Panc1 (cell line): ENCODE measurements at regions not wholly inside any gene's neighbourhood (a gene's known extent, or its start where the extent isn't known, plus 50 kb on each side); places are given as distances from the start of the nearest gene placed in this dataset.

ENCODE experiments used
- ATAC-seq: fragments of 200-7000 bp; cut with Tn5 transposase; 2 replicates; pipeline ENCODE4 v1.9.1; 2020; ENCODE audit warnings: mild to moderate bottlenecking, moderate library complexity
- BruUV-seq: library from RNA; stranded (reverse); fragments of 400-500 nt; replicated peaks from 2 replicates; lab custom pipeline; 2021; lab: Mats Ljungman, UMichigan
- CTCF ChIA-PET: fragments of 300-600 bp; sonication (Branson Sonifier 250); formaldehyde crosslinking; loops from one replicate; lab custom pipeline; 2022; ENCODE audit warnings: antibody characterized with exemption; lab: Charles Lee
- POLR2A ChIA-PET: fragments of 300-600 bp; sonication (Branson Sonifier 250); formaldehyde crosslinking; loops from one replicate; lab custom pipeline; 2022; ENCODE audit warnings: antibody characterized with exemption; lab: Charles Lee
- DNase-seq: peaks from one replicate; pipeline ENCODE4 v3.0.0-alpha.2; 2010; ENCODE audit warnings: low read depth, low spot score
- H3K27ac ChIP-seq: 2 replicates; pipeline ENCODE4 v1.5.1; 2011; ENCODE audit warnings: mild to moderate bottlenecking, low read length, inconsistent platforms
- H3K27me3 ChIP-seq: fragments of 200-500 bp; sonication (Bioruptor generic); 2 replicates; pipeline ENCODE4 v1.6.0; 2014; ENCODE audit warnings: low read length, inconsistent platforms; ENCODE audit not compliant: control insufficient read depth, insufficient read depth
- H3K36me3 ChIP-seq: fragments of 200-500 bp; sonication (Bioruptor generic); 2 replicates; pipeline ENCODE4 v1.5.1; 2014; ENCODE audit warnings: inconsistent platforms, mild to moderate bottlenecking, low read length, moderate library complexity; ENCODE audit not compliant: control insufficient read depth, insufficient read depth
- H3K4me1 ChIP-seq: 2 replicates; pipeline ENCODE4 v1.5.1; 2011; ENCODE audit warnings: inconsistent platforms, mild to moderate bottlenecking, low read length, moderate library complexity; ENCODE audit not compliant: control insufficient read depth, insufficient read depth
- H3K4me3 ChIP-seq, 2 experiments: 2 replicates each; pipeline ENCODE4 v1.5.1; 2011 to 2012; ENCODE audit warnings: low read depth in 2 of 2, low read length in 2 of 2, mild to moderate bottlenecking in 2 of 2, inconsistent platforms in 1 of 2, moderate library complexity in 1 of 2
- H3K9me3 ChIP-seq: fragments of 200-500 bp; sonication (Bioruptor generic); 2 replicates; pipeline ENCODE4 v1.5.1; 2014; ENCODE audit warnings: low read depth, mild to moderate bottlenecking, inconsistent platforms, low read length, moderate library complexity; ENCODE audit not compliant: control insufficient read depth, insufficient read depth
- CTCF ChIP-seq: fragments of 450-650 bp; IDR thresholded peaks from 2 replicates; pipeline ENCODE4 v1.5.1; 2017; ENCODE audit warnings: mild to moderate bottlenecking
- POLR2AphosphoS5 ChIP-seq: IDR thresholded peaks from 2 replicates; pipeline ENCODE4 v1.6.1; 2012; ENCODE audit warnings: mild to moderate bottlenecking, low read depth, low read length, moderate library complexity
- SIN3A ChIP-seq: IDR thresholded peaks from 2 replicates; pipeline ENCODE4 v1.6.1; 2012; ENCODE audit warnings: low read depth, mild to moderate bottlenecking, low read length, moderate library complexity, borderline replicate concordance; ENCODE audit not compliant: insufficient read depth
- TCF7L2 ChIP-seq: IDR thresholded peaks from 2 replicates; pipeline ENCODE4 v1.6.1; 2011; ENCODE audit warnings: mild to moderate bottlenecking, low read depth, low read length, inconsistent platforms
- in situ Hi-C: cut with HindIII; loops from 2 replicates; pipeline ENCODE4 v1.10.0; 2016; ENCODE audit warnings: low sequenced_read_pairs, low pct_unique_long_range_greater_than_20kb
- intact Hi-C: fragments of 100-400 bp; cut with micrococcal nuclease; formaldehyde crosslinking; loops from one replicate; pipeline ENCODE4 v1.10.0; 2022; ENCODE audit not compliant: unreplicated experiment
- TF ChIP-seq, protein P1 (sequence below), 2 experiments: IDR thresholded peaks; 2 replicates each; pipeline ENCODE4 v1.6.1; 2011 to 2012; ENCODE audit warnings: low read depth in 2 of 2, control low read depth in 1 of 2, low read length in 1 of 2, mild to moderate bottlenecking in 1 of 2, moderate library complexity in 1 of 2; ENCODE audit not compliant: insufficient read depth in 1 of 2

DNA sequence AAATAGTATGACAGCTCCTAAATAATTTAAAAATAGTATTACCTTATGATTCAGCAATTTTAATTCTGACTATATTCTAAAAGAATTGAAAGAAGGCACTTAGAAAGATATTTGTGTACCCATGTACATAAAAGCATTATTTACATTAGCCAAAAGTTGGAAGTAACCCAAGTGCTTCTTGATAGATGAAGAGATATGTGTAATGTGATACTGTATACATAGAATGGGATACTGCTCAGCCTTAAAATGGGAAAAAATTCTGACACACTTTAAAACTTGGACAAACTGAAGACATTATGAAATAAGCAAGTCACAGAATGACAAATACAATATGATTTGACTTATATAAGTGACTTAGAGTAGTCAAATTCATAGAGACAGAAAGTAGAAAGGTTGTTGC, 112.2 kb downstream of the IDS start:
- in situ Hi-C loops (no loop called here), intact Hi-C loops (no loop called here)
- TF ChIP-seq, protein P1, sequence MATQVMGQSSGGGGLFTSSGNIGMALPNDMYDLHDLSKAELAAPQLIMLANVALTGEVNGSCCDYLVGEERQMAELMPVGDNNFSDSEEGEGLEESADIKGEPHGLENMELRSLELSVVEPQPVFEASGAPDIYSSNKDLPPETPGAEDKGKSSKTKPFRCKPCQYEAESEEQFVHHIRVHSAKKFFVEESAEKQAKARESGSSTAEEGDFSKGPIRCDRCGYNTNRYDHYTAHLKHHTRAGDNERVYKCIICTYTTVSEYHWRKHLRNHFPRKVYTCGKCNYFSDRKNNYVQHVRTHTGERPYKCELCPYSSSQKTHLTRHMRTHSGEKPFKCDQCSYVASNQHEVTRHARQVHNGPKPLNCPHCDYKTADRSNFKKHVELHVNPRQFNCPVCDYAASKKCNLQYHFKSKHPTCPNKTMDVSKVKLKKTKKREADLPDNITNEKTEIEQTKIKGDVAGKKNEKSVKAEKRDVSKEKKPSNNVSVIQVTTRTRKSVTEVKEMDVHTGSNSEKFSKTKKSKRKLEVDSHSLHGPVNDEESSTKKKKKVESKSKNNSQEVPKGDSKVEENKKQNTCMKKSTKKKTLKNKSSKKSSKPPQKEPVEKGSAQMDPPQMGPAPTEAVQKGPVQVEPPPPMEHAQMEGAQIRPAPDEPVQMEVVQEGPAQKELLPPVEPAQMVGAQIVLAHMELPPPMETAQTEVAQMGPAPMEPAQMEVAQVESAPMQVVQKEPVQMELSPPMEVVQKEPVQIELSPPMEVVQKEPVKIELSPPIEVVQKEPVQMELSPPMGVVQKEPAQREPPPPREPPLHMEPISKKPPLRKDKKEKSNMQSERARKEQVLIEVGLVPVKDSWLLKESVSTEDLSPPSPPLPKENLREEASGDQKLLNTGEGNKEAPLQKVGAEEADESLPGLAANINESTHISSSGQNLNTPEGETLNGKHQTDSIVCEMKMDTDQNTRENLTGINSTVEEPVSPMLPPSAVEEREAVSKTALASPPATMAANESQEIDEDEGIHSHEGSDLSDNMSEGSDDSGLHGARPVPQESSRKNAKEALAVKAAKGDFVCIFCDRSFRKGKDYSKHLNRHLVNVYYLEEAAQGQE (IDR thresholded peaks at IDR 0.05; ENCODE audit: insufficient read depth in 1 of 2, low read depth in 2 of 2, low read length in 1 of 2): no peak
- no peak for TF ChIP-seq TCF7L2
- no peak for TF ChIP-seq CTCF
- no peak for TF ChIP-seq POLR2AphosphoS5
- TF ChIP-seq SIN3A: no peak
- no peaks in the 10 kb centered on the region for H3K9me3 ChIP-seq
- BruUV-seq: no TSS peak
- POLR2A ChIA-PET: no interaction called here
- CTCF ChIA-PET: no interaction called here
- ATAC-seq: no peak
- DNase-seq: no peak
- H3K4me1 ChIP-seq: no peaks in the 10 kb centered on the region
- no peaks in the 10 kb centered on the region for H3K36me3 ChIP-seq
- H3K27ac ChIP-seq: no peak overlapping the region
- no peak overlapping the region for H3K4me3 ChIP-seq
- H3K27me3 ChIP-seq: no peaks in the 10 kb centered on the region

DNA sequence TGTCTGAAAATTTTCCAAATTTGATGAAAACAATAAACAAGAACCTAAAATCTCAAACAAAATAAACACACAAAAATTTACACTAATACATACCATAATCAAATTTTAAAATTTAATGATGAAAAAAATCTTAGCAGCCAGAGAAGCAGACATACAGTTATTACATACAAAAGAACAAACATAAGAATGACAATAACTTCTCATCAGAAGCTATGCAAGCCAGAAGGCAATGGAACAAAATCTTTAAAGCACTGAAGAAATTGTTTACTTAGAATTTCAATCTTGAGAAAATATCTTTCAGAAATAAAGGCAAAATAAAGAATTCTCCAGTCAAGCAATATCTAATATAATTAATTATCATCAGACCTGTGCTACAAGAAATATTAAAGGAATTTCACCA, 121.3 kb downstream of the IDS start:
- Histone ChIP-seq H3K27me3 (no peaks in the 10 kb centered on the region), H3K4me3 (no peak overlapping the region), H3K4me1 (no peaks in the 10 kb centered on the region), H3K9me3 (peaks cover 3% of the 10 kb centered on the region; the same call in 1 of the 2 replicates), H3K27ac (no peak overlapping the region), H3K36me3 (no peaks in the 10 kb centered on the region)
- intact Hi-C loops: no loop called here
- ChIA-PET CTCF (no interaction called here), POLR2A (no interaction called here)
- no TSS peak for BruUV-seq
- TF ChIP-seq CTCF (no peak), SIN3A (no peak), POLR2AphosphoS5 (no peak)
- TF ChIP-seq, protein P1 (IDR thresholded peaks at IDR 0.05; ENCODE audit: insufficient read depth in 1 of 2, low read depth in 2 of 2, low read length in 1 of 2): no peak
- ATAC-seq (no peak), DNase-seq (no peak)
- in situ Hi-C loops: no loop called here
